Left ventricle myocardium inferior (tissue), 1 donor: ENCODE measurements at regions not wholly inside any gene's neighbourhood (a gene's known extent, or its start where the extent isn't known, plus 50 kb on each side); places are given as distances from the start of the nearest gene placed in this dataset.

Experiments
- DNase-seq: peaks from one replicate; pipeline ENCODE4 v3.0.0-alpha.2; 2020
- H3K27ac ChIP-seq: fragments of 200-600 bp; replicated peaks from 2 replicates; pipeline ENCODE4 v1.8.0; 2021
- H3K27me3 ChIP-seq: fragments of 200-600 bp; 2 replicates; pipeline ENCODE4 v1.8.0; 2021; ENCODE audit warnings: low read depth
- H3K36me3 ChIP-seq: fragments of 200-600 bp; 2 replicates; pipeline ENCODE4 v1.8.0; 2021
- H3K4me1 ChIP-seq: fragments of 200-600 bp; 2 replicates; pipeline ENCODE4 v1.8.0; 2021
- H3K4me3 ChIP-seq: fragments of 200-600 bp; 2 replicates; pipeline ENCODE4 v1.8.0; 2021; ENCODE audit warnings: mild to moderate bottlenecking, moderate library complexity
- H3K9me3 ChIP-seq: fragments of 200-600 bp; replicated peaks from 2 replicates; pipeline ENCODE4 v1.8.0; 2021
- CTCF ChIP-seq: fragments of 200-600 bp; IDR thresholded peaks from 2 replicates; pipeline ENCODE4 v1.8.0; 2021; ENCODE audit warnings: antibody characterized with exemption, mild to moderate bottlenecking, borderline replicate concordance
- intact Hi-C: fragments of 100-400 bp; cut with micrococcal nuclease; formaldehyde crosslinking; loops from one replicate; pipeline ENCODE4 v1.11.0; 2022
- donor health status: DM: no; HTN: yes; CAD: no; lungs with severe emphysema.

- no peak for TF ChIP-seq CTCF
- Histone ChIP-seq H3K36me3 (no peaks in the 10 kb centered on the region), H3K27me3 (no peaks in the 10 kb centered on the region), H3K9me3 (peaks cover 14% of the 10 kb centered on the region), H3K4me1 (no peaks in the 10 kb centered on the region), H3K27ac (no peak overlapping the region), H3K4me3 (no peak overlapping the region)
- intact Hi-C loops = no loop called here
- DNase-seq = no peak
Observed at GRCh38 chr3:153269730-153270129, 107.7 kb downstream of the RAP2B start.

- H3K9me3 ChIP-seq = peaks cover 6% of the 10 kb centered on the region
- DNase-seq = no peak
- H3K4me3 ChIP-seq = no peak overlapping the region
- TF ChIP-seq CTCF = no peak
- H3K4me1 ChIP-seq = no peaks in the 10 kb centered on the region
- no peaks in the 10 kb centered on the region for H3K36me3 ChIP-seq
- no peak overlapping the region for H3K27ac ChIP-seq
- intact Hi-C loops = no loop called here
- no peaks in the 10 kb centered on the region for H3K27me3 ChIP-seq
Observed at GRCh38 chr3:153273217-153273616, 111.2 kb downstream of the RAP2B start.

GRCh38 chr3:153273767-153274435 lies 111.9 kb downstream of the RAP2B start:
- no peaks in the 10 kb centered on the region for H3K27me3 ChIP-seq
- peaks cover 2% of the 10 kb centered on the region for H3K9me3 ChIP-seq
- no peak for TF ChIP-seq CTCF
- no peak overlapping the region for H3K27ac ChIP-seq
- no peak overlapping the region for H3K4me3 ChIP-seq
- H3K4me1 ChIP-seq = no peaks in the 10 kb centered on the region
- H3K36me3 ChIP-seq = no peaks in the 10 kb centered on the region
- no peak for DNase-seq
- intact Hi-C loops = no loop called here

GRCh38 chr3:153274561-153274960 lies 112.5 kb downstream of the RAP2B start:
- no peaks in the 10 kb centered on the region for H3K36me3 ChIP-seq
- intact Hi-C loops = no loop called here

GRCh38 chr3:153275514-153275913 lies 113.5 kb downstream of the RAP2B start:
- H3K4me1 ChIP-seq = no peaks in the 10 kb centered on the region
- H3K9me3 ChIP-seq = no peaks in the 10 kb centered on the region
- no peak for TF ChIP-seq CTCF
- no peak overlapping the region for H3K4me3 ChIP-seq
- H3K27ac ChIP-seq = no peak overlapping the region
- intact Hi-C loops = no loop called here
- no peaks in the 10 kb centered on the region for H3K27me3 ChIP-seq
- DNase-seq = no peak
- H3K36me3 ChIP-seq = no peaks in the 10 kb centered on the region

More at GRCh38 chr3:153274561-153274960, 112.5 kb downstream of the RAP2B start:
- no peaks in the 10 kb centered on the region for H3K4me1 ChIP-seq
- H3K4me3 ChIP-seq = no peak overlapping the region
- H3K9me3 ChIP-seq = no peaks in the 10 kb centered on the region
- TF ChIP-seq CTCF = no peak
- no peak overlapping the region for H3K27ac ChIP-seq
- H3K27me3 ChIP-seq = no peaks in the 10 kb centered on the region
- DNase-seq = no peak
